ENCODE measurements at regions not wholly inside any gene's neighbourhood (a gene's known extent, or its start where the extent isn't known, plus 50 kb on each side); places are given as distances from the start of the nearest gene placed in this dataset.
A peak's percentile ranks its signal among the peaks of the same experiment; 100 is the strongest.

DNA sequence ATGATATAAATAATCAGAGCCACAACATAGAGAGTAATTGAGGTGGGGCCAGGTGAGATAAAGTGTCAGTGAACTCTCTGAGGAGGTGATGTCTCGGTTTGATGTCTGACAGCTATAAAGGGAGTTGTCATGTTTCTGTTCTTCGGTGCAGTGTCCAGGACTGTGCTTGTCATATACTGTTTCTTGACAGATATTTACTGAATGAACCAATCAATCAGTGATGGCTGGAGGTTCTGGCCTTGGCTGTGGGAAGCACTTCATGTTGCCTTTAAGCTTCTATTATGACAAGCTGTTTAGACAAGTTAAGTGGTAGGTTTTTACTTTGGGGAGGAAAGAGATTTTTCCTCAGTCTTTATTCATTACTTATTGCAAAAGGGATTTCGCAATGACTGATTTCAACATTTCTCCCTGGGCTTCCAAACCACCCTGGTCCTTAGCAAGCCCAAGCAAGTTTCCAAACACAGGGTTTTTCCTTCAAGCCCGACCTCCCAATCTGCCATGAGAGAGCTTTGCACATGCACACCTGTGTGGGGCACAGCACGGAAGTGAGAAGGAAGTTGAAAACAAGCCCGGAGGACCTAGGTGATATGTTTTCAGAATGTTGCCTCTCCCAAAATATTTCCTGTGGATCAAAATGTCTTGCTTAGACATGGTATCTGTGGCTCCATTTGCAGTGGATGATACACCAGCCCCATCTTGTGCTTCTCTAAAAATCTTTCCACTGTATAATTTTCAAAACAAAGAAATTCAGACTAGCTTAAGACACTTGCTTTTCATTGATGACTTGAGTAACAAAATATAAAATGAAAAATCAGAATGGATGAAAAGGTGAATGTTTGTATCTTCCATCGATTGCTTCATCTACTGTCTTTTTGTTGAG lies 567.3 kb upstream of the BTBD3 start:
- DNase-seq (ENCODE audit: low read depth): peak; percentile 40

DNA sequence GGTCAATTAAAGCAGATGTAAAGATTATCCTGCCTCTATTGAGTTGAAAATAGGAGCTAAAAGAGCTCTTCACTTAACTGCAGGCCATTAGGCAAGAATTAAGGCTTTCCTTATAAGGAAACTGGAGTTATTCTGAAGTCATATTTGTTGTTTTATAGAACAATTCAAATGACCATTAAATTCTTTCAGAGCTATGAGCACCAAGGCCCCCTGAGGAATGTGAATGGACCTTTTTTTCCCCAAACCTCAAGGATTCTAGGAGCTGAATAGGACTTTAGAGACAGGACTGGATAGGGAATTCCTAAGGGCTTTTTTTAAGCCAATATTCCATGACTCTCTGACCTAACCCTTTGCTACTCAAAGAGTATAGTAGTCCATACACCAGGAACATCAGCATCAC lies 565.7 kb upstream of the BTBD3 start:
- DNase-seq (ENCODE audit: low read depth): no peak

DNA sequence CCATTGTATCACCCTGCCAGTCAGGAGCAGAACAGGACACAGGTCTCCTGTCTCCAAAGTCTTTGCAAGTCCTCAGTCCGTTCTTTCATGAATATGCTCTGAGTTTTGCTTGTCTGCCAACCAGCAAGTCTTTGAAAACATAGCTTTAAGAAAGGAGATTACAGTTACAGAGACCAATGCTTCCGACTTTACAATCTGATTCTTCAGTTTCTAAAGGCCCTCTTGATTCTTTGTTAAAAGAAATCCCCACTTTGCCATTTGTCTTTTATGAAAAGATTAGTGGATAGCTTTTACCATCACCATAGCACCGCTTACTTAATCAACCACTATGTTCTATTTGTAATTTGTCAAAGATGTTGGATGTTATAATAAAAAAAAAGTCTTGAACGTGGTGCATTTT lies 562.8 kb upstream of the BTBD3 start:
- no peak for DNase-seq (ENCODE audit: low read depth)

DNA sequence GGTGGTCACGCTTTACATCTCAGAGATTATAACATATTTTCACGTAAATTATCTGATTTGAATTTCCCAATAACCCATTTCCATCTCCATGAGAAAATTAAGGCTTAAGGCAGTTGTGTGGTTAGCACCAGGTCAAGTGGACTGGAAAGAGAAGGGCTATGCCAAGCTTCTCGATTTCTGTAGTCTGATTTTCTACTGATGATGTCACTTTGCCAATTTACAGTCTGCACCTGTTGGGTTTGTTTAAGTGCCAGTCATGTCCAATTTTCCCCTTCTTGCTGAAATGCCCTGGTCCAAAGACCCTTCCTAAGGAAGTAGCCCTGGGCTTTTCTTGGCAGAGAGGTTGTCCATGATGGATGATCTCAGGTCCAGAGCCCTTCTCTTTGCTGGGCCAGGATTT lies 562.3 kb upstream of the BTBD3 start:
- no peak for DNase-seq (ENCODE audit: low read depth)

DNA sequence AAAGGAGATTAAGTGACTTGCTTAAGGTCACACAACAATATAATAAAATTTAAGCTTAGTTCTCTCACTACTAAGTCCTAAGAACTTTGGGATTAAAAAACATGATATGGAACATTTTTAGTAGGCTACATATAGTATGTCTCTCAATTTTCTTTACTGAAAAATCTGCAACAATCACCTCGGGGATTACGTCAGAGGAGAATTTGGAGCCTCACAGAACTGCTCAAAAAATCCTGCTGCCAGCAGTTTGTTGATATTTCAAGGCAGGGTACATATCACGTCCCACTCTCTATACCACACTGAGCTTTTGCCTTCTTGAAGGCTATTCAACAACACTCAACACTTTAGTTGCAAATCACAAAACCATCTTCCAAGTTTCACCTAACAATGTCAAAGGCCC lies 561.6 kb upstream of the BTBD3 start:
- DNase-seq (ENCODE audit: low read depth): no peak

DNA sequence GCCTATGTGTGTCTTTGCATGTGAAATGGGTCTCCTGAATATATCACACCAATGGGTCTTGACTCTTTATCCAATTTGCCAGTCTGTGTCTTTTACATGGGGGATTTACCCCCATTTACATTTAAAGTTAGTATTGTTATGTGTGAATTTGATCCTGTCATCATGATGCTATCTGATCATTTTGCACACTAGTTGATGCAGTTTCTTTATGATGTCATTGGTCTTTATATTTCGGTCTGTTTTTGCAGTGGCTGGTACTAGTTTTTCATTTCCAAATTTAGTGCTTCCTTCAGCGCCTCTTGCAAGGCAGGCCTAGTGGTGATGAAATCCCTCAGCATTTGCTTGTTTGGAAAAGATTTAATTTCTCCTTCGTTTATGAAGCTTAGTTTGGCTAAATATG lies 555.2 kb upstream of the BTBD3 start:
- no peak for DNase-seq (ENCODE audit: low read depth)

DNA sequence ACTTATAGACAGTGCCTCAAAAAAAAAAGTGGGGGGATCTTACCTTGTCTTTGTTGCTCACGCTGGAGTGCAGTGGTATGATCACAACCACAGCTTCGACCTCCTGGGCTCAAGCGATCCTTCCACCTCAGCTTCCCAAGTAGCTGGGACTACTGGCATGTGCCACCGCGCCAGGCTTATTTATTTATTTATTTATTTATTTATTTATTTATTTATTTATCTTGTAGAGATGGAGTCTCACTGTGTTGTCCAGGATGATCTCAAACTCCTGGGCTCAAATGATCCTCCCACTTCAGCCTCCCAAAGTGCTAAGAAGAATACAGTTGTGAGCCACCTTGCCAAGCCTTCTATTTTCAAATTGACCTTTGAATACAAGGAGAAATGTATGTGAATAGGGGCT lies 553.0 kb upstream of the BTBD3 start:
- DNase-seq (ENCODE audit: low read depth): no peak

DNA sequence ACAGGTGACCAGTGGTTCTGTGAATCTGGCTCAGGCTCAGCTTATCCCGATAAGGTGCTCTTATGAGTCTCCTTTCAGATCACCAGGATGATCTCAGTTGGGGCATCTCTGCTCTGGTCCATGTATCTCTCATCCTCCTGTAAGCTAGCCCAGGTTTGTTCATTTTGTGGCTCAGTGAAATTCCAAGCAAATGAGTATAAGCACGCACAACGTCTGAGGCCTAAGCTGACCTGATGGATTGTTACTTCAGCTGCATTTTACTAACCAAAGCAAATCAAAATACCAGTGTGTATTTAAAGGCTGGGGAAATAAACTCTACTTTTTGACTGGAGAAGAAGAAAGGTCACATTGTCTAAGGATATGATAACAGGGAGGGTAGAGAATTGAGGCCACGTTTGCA lies 551.0 kb upstream of the BTBD3 start:
- DNase-seq (ENCODE audit: low read depth): no peak

DNA sequence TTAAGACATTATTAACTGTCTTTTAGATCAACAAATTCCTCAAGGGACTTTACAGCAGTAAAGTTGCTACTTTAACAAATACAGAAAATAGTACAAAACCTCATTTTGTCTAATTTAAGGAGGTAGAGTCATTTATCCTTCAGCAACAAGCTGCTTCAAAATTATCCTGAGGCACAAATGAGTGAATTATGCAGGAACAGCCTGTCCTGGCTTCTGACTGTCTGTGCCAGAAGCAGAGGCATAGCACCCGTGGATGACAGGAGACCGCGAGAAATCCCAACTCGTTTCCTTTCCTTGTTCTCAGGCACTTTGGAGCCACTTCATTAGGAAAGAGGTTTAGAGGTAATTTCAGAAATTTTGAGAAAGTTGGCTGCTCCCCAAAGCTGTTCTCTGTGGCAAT lies 549.2 kb upstream of the BTBD3 start:
- DNase-seq (ENCODE audit: low read depth): no peak

DNA sequence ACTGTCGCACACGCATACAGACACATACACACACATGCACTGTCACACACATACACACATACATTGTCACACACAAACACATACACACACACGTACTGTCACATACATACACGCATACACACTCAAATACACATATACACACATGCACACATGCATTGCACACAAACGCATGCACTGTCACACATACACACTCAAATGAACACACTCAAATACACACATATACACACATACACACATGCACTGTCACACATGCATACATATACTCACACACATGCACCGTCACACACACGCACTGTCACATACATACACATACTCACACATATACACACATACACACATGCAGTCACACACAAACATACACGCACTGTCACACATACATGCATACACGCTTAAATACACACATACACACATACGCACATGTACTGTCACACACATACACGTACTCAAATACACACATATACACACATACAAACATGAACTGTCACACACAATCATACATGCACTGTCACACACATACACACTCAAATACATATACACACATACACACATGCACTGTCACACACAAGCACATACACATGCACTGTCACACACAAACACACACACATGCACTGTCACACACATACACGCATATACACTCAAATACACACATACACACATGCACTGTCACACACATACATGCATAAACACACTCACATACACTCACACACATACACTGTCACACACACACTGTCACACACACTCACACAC lies 548.6 kb upstream of the BTBD3 start:
- DNase-seq (ENCODE audit: low read depth): no peak

DNA sequence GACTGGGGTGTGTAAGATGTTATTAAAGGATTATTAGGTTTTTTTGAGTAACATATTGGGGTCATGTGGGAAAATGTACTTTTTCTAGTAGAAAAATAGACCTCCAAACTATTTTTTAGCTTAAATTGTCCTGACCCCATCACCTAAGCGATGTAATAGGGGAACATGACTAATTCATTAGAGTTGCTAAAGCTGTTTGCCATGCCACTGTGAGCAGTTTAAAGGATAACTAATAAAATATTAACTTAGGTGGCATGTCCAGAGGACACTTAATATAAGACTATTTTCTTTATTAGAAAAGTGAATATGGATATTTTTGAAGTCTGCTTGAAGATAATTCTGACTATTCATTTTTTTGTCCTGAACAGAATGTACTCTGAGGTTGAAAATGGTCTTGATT lies 545.9 kb upstream of the BTBD3 start:
- no peak for DNase-seq (ENCODE audit: low read depth)

DNA sequence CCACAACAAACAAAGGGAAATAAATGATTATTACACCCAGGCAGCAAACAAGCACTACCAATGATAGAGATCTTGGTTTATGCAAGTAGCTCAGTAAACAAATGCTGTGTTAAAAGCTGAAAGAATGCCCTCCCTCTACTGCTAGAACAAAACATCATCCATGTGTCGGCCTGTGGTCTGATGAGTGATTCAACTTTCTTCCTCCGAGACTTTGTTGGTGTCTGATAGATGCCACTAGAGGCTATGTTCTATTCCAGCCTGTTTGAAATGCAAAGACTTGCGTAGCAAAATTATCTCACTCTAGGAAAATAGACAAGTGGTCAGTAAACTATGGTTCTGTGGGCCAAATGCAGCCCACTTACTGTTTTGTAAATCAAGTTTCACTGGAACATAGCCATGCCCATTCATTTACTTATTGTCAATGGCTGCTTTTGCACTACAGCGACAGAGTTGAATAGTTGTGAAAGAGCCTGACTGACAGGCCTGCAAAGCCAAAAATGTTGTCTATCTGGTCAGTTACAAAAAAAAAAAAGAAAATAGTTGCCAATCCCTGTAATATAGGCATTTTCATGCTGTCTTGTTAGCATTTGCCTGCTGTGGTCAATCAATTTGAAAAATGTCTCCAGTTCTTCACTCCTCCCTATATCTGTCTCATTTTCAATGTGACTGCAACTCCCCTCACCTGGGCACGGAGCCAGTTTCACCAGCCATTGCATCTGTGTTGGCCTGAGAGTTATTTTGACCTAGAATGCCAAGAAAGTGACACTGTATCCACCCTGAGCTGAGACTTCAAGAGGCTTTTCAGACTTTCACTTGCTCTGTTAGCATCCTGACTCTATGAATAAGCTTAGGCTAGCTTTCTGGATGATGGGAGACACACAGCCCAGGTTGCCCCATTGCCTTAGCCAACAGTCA lies 544.6 kb upstream of the BTBD3 start:
- no peak for DNase-seq (ENCODE audit: low read depth)

DNA sequence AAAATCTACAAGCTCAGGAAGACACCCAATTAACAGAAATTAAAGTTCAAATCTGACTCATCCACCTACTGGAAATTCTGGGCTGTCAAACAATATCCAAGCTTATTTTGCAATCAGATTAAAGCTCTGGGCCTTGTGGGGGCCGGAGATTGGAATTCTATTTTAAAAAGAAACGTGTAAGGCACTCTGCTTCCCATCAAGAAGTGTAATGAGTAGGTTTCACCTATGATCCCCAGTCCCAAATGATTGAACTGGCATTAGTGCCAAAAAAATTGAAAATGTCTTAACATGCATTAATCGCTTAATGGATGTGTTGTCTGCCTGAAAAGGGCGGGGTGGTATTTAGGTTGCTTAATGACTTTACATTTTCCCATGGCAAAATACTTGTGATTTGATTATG lies 542.4 kb upstream of the BTBD3 start:
- no peak for DNase-seq (ENCODE audit: low read depth)

DNA sequence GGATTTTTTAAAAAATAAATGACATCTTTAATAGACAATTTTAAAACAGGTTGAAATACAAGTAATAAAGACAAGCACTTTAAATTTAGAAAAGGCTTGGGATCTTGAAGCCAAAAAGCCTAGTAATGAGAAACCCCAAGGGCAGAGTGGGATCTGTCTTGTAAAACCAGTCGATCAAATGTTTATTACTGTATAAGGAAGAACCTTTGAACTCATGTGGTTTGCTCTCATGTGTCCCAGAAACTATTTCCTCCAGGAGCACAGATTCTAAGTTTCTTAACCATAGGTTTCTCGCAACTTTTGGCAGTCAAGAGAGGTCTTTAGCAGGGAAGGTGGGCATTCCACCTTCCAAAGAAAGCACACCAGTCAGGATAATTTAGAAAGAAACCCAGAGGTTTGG lies 541.7 kb upstream of the BTBD3 start:
- no peak for DNase-seq (ENCODE audit: low read depth)

DNA sequence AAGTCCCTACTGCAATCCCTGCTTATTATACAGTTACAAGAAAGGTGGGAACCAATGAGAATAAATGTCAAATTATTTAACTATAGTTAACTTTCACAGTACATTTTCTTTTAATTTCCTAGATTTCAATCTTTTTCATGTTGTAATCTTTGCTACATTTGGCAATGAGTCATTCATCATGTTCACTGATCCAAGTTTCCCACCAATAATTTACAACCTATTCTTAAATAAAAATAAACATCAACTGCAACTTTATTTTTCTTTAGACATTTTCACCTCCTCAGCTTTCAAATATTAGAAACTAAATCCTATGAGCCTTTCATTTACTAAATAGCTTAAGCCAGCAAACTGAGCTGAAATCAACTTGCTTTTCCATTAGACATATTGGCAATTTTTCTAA lies 541.3 kb upstream of the BTBD3 start:
- DNase-seq (ENCODE audit: low read depth): no peak

DNA sequence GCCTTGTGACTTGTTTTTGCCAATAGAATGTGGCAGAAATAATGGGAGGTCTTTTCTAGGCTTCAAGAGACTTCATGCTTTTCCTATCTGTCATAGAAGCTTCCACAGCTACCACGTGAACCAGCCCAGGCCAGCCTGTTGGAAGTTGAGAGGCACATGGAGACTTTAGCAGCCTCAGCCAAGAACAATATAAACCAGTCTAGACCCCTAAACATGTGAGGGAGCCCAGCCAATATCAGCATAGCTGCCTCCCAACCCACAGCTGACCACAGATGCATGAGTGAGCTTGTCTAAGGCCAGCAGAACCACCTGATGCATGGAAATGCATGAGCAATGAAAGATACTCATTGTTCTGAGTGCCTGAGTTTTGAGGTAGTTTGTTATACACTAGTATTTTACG lies 540.7 kb upstream of the BTBD3 start:
- no peak for DNase-seq (ENCODE audit: low read depth)

DNA sequence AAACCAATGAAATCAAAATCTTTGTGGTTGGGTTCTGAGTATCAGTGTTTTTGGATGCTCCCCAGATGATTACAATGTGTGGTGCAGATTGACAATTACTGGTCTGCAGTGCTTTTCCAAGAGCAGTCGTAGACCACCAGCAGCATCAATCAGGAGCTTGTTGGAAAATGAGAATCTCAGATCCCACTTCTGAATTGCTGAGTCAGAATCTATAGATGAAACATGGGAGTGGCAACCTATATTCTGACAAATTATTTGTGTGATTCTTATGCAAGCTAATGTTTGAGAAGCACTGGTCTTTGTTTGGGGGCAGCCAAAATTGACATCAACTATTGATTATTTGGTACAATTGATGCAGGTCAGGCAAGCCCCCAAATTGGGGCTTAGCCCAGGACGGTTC lies 539.9 kb upstream of the BTBD3 start:
- no peak for DNase-seq (ENCODE audit: low read depth)

DNA sequence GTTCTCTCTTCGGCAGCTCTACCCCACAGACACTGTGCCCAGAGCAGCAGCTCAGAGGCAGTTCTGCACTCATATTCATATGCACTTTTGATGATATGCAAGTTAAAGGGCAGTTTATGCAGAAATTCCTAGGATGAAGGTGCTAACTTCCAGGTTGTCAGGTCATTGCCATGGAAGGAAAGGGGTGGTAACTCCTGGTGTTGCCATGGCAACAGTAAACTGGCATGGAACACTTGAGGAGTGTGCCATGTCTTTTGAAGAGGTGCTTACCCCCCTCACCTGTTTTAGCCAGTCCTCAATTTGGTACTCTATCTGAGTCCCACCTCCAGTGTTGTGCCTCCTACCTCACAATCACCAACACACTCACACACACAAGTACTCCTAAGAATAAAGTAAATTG lies 539.4 kb upstream of the BTBD3 start:
- no peak for DNase-seq (ENCODE audit: low read depth)

DNA sequence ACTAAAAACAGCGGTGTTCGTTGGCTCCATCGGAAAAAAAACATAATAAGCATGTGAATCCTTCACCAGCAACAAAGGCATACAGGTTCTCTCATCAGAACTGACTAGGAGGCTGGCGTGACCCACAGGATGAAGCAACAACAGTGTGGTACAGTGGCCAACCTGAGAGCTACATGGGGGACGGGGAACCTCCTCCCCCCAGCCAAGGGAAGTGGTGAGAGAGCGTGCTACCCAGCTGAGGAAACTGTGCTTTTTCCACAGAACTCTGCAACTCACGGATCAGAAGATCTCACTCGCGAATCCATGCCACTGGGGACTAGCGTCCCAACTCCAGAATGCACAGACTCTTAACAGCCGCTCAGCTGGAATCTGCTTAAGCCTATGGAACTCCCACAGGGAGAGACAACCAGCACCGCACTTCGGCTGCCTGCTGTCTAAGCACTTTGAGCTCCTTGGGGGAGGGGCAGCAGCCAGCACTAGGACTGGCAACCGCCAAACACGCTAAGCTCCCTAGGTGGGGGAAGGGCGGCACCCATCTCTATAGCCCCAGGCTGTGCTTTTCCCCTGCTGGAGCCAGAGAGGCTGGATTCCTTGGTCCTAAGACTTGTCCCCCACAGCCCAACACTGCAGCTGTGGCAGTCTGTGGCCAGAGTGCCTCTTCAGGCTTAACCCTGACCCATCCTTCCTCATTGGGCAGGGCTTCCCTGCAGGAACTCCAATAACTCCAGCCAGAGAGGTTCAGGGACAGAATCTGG lies 538.3 kb upstream of the BTBD3 start:
- DNase-seq (ENCODE audit: low read depth): no peak

DNA sequence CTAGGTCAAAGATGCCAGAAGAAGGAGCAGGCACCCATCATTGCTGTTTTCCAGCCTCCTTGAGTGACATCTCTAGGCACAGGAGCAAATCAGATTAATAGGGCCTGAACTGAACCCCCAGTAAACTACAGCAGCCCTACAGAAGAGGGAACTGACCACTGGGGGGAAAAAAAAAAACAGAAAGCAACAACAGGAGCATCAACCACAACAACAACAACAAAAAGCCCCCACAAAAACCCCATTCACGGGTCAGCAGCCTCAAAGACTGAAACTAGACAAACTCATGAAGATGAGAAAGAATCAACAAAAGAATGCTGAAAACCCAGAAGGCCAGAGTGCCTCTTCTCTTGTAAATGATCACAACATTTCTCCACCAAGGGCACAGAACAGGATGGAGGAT lies 537.4 kb upstream of the BTBD3 start:
- DNase-seq (ENCODE audit: low read depth): no peak

DNA sequence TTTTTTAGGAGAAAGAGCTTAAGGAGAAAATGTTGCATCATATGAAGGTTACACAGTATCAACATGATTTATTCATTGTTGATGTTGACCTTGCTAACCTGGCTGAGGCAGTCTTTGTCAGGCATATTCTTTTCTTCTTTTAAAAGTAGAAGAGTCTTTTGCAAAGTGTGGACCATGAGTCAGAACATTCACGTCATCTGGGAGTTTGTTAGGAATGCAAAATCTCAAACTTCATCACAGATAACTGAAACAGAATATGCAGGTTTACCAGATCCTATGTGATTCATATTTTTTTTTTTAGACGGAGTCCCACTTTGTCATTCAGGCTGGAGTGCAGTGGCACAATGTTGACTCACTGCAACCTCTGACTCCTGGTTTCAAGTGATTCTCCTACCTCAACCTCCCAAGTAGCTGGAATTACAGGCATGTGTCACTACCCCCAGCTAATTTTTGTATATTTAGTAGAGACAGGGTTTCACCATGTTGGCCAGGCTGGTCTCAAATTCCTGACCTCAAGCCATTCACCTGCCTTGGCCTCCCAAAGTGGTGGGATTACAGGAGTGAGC lies 530.4 kb upstream of the BTBD3 start:
- peak; percentile 71 for DNase-seq (ENCODE audit: low read depth)

DNA sequence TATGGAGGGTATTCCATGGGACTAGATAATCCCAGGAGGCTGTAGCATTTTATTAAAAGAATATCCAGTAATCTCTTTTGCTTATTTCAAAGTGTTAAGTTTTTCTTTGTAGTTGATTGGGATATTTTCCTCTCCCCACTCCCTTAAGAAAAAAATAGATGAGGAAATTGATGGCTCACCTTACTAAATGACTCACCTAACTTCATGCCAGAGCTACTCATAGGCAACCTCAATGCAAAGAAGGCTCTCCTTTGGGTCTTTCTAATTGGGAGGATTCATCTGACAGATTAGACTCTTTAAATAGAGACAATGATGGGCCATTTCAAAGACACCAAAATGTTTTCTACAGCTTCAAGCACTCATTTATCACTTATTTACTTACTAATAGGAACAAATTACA lies 528.5 kb upstream of the BTBD3 start:
- no peak for DNase-seq (ENCODE audit: low read depth)

All from GM04504 (cell line).